ENCODE measurements at regions not wholly inside any gene's neighbourhood (a gene's known extent, or its start where the extent isn't known, plus 50 kb on each side); places are given as distances from the start of the nearest gene placed in this dataset.

DNA sequence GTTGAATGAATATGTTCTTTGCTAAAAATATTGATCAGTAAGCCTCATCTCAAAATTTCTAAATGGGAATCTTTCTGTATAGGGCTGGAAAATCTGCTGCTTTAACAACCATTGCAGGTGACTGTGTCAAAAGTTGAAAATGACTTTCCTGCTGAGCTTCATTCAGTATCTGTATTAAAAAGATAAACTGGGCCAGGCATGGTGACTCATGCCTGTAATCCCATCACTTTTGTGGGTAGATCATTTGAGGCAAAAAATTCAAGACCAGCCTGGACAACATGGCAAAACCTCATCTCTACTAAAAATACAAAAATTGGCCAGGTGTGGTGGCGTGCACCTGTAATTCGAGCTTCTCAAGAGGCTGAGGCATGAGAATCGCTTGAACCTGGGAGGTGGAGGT is 213.7 kb upstream of the SYT10 start:
- TF ChIP-seq, protein P1, sequence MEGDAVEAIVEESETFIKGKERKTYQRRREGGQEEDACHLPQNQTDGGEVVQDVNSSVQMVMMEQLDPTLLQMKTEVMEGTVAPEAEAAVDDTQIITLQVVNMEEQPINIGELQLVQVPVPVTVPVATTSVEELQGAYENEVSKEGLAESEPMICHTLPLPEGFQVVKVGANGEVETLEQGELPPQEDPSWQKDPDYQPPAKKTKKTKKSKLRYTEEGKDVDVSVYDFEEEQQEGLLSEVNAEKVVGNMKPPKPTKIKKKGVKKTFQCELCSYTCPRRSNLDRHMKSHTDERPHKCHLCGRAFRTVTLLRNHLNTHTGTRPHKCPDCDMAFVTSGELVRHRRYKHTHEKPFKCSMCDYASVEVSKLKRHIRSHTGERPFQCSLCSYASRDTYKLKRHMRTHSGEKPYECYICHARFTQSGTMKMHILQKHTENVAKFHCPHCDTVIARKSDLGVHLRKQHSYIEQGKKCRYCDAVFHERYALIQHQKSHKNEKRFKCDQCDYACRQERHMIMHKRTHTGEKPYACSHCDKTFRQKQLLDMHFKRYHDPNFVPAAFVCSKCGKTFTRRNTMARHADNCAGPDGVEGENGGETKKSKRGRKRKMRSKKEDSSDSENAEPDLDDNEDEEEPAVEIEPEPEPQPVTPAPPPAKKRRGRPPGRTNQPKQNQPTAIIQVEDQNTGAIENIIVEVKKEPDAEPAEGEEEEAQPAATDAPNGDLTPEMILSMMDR (IDR thresholded peaks at IDR 0.05; ENCODE audit: poor library complexity, severe bottlenecking): no peak
- TF ChIP-seq EZH2 (IDR thresholded peaks at IDR 0.05; ENCODE audit: borderline replicate concordance, insufficient read depth, low read length, poor library complexity, severe bottlenecking): no peak
- TF ChIP-seq, protein P2, sequence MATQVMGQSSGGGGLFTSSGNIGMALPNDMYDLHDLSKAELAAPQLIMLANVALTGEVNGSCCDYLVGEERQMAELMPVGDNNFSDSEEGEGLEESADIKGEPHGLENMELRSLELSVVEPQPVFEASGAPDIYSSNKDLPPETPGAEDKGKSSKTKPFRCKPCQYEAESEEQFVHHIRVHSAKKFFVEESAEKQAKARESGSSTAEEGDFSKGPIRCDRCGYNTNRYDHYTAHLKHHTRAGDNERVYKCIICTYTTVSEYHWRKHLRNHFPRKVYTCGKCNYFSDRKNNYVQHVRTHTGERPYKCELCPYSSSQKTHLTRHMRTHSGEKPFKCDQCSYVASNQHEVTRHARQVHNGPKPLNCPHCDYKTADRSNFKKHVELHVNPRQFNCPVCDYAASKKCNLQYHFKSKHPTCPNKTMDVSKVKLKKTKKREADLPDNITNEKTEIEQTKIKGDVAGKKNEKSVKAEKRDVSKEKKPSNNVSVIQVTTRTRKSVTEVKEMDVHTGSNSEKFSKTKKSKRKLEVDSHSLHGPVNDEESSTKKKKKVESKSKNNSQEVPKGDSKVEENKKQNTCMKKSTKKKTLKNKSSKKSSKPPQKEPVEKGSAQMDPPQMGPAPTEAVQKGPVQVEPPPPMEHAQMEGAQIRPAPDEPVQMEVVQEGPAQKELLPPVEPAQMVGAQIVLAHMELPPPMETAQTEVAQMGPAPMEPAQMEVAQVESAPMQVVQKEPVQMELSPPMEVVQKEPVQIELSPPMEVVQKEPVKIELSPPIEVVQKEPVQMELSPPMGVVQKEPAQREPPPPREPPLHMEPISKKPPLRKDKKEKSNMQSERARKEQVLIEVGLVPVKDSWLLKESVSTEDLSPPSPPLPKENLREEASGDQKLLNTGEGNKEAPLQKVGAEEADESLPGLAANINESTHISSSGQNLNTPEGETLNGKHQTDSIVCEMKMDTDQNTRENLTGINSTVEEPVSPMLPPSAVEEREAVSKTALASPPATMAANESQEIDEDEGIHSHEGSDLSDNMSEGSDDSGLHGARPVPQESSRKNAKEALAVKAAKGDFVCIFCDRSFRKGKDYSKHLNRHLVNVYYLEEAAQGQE (IDR thresholded peaks at IDR 0.05; ENCODE audit: borderline replicate concordance): no peak
- no peak for TF ChIP-seq EP300 (conservative IDR thresholded peaks at IDR 0.05; ENCODE audit: poor library complexity, severe bottlenecking)
- no peak for TF ChIP-seq RAD21 (conservative IDR thresholded peaks at IDR 0.05)
- no peak for TF ChIP-seq TAF1 (IDR thresholded peaks at IDR 0.05; ENCODE audit: low read depth)

All from neural cell (in vitro differentiated cells).